ENCODE measurements at regions not wholly inside any gene's neighbourhood (a gene's known extent, or its start where the extent isn't known, plus 50 kb on each side); places are given as distances from the start of the nearest gene placed in this dataset.

GRCh38 chr12:108462686-108463085, 52.4 kb upstream of the FICD start:
- Histone ChIP-seq H3K27me3 (ENCODE audit: insufficient read depth, low read length) (no peaks in the 10 kb centered on the region), H2AFZ (ENCODE audit: low read length) (no peak overlapping the region), H2BK15ac (ENCODE audit: low read depth, low read length) (no peak overlapping the region), H3K9me3 (ENCODE audit: control insufficient read depth, low read depth, low read length) (no peaks in the 10 kb centered on the region), H3K23ac (ENCODE audit: insufficient read length, low read depth, low read length) (no peak overlapping the region), H3K4ac (ENCODE audit: low read depth, low read length) (no peak overlapping the region), H3K14ac (ENCODE audit: insufficient read depth, low read length) (no peak overlapping the region), H3K56ac (ENCODE audit: insufficient read length, low read depth, low read length) (no peak overlapping the region), H3K4me2 (ENCODE audit: insufficient read depth, insufficient read length, low read length) (no peak overlapping the region), H3K9ac (ENCODE audit: extremely low read depth, insufficient read length, low read length) (no peak overlapping the region), H2BK5ac (ENCODE audit: insufficient read length, low read length) (no peak overlapping the region), H2BK120ac (ENCODE audit: low read depth, low read length, poor library complexity, severe bottlenecking) (no peak overlapping the region), H3K27ac (ENCODE audit: insufficient read length, low read depth, low read length) (no peak overlapping the region), H4K5ac (ENCODE audit: insufficient read length, low read depth, low read length) (no peak overlapping the region), H3K79me1 (ENCODE audit: insufficient read depth, low read depth, low read length, poor library complexity, severe bottlenecking) (no peaks in the 10 kb centered on the region), H2AK5ac (ENCODE audit: insufficient read length, low read length) (no peak overlapping the region), H3T11ph (ENCODE audit: low read length) (no peak overlapping the region), H3K23me2 (ENCODE audit: insufficient read length, low read depth, low read length, poor library complexity, severe bottlenecking) (no peaks in the 10 kb centered on the region), H3K79me2 (ENCODE audit: insufficient read depth, low read length) (no peaks in the 10 kb centered on the region), H3K4me1 (ENCODE audit: insufficient read depth, low read length) (0 out of 2 replicates have a peak, but pooled peaks cover 2% of the 10 kb centered on the region), H4K20me1 (ENCODE audit: control insufficient read depth, insufficient read depth, insufficient read length) (no peaks in the 10 kb centered on the region), H4K91ac (ENCODE audit: insufficient read length, low read depth, low read length) (no peak overlapping the region), H4K8ac (replicated peaks; ENCODE audit: insufficient read length, low read depth, low read length) (no peak overlapping the region), H3K18ac (ENCODE audit: insufficient read length, low read depth, low read length) (no peak overlapping the region), H2BK20ac (ENCODE audit: low read depth, low read length, poor library complexity, severe bottlenecking) (no peak overlapping the region), H2BK12ac (ENCODE audit: insufficient read length, low read depth, low read length) (no peak overlapping the region)
- H3K4me3 Mint-ChIP-seq, result no peak overlapping the region
- DNase-seq, result no peak
- H3K27me3 Mint-ChIP-seq (ENCODE audit: low read depth), result peaks cover 7% of the 10 kb centered on the region; the same call in 1 of the 2 replicates
- no CpG with 5 or more reads among the region's 4 CpGs for WGBS (ENCODE audit: extremely low coverage, insufficient read length, low lambda C conversion rate)
- H3K36me3 Mint-ChIP-seq (ENCODE audit: insufficient read depth in 1 of 3, low read depth in 3 of 3), result no peaks in the 10 kb centered on the region
- no peaks in the 10 kb centered on the region for H3K9me3 Mint-ChIP-seq
- no peak overlapping the region for H3K27ac Mint-ChIP-seq
- TF ChIP-seq CTCF (conservative IDR thresholded peaks at IDR 0.05), result no peak
- peaks cover 8 to 13% of the 10 kb centered on the region in 2 experiments for H3K4me1 Mint-ChIP-seq
